ENCODE measurements at regions not wholly inside any gene's neighbourhood (a gene's known extent, or its start where the extent isn't known, plus 50 kb on each side); places are given as distances from the start of the nearest gene placed in this dataset.

- Histone ChIP-seq H3K27ac (no peak overlapping the region), H3K27me3 (no peaks in the 10 kb centered on the region), H3K4me3 (no peak overlapping the region), H3K4me1 (no peaks in the 10 kb centered on the region), H3K9me3 (no peaks in the 10 kb centered on the region), H3K36me3 (no peaks in the 10 kb centered on the region)
- TF ChIP-seq EP300 (IDR thresholded peaks at IDR 0.05) (no peak), CTCF (IDR thresholded peaks at IDR 0.05) (no peak), POLR2AphosphoS5 (IDR thresholded peaks at IDR 0.05) (no peak), POLR2A (IDR thresholded peaks at IDR 0.05) (no peak)
- 90 to 92% methylated on average over 1 of the region's 1 CpG for whole genome bisulfite sequencing, 2 donors
- no peak for DNase-seq
- intact Hi-C loops (cut with DNase I), result no loop called here
Measured at GRCh38 chr12:91846466-91847055, 299.1 kb downstream of the BTG1 start.

- intact Hi-C loops (cut with DNase I), result no loop called here
- TF ChIP-seq POLR2A (IDR thresholded peaks at IDR 0.05), result no peak
- no peak for TF ChIP-seq POLR2AphosphoS5 (IDR thresholded peaks at IDR 0.05)
- TF ChIP-seq EP300 (IDR thresholded peaks at IDR 0.05), result no peak
- no peak for TF ChIP-seq CTCF (IDR thresholded peaks at IDR 0.05)
- no peaks in the 10 kb centered on the region for H3K36me3 ChIP-seq
- no peak for DNase-seq
- no peak overlapping the region for H3K4me3 ChIP-seq
- no peaks in the 10 kb centered on the region for H3K4me1 ChIP-seq
- H3K9me3 ChIP-seq, result peaks cover 0 to 3% (median 0%) of the 10 kb centered on the region in 4 donors
- no peak overlapping the region for H3K27ac ChIP-seq
- H3K27me3 ChIP-seq, result no peaks in the 10 kb centered on the region
- WGBS, 2 donors, result 87 to 96% methylated on average over 1 of the region's 1 CpG
Measured at GRCh38 chr12:91845365-91845764, 300.3 kb downstream of the BTG1 start.

GRCh38 chr12:91841822-91842221 lies 303.8 kb downstream of the BTG1 start:
- no peak for DNase-seq
- H3K27me3 ChIP-seq, result no peaks in the 10 kb centered on the region
- no peak overlapping the region for H3K27ac ChIP-seq
- H3K4me1 ChIP-seq, result no peaks in the 10 kb centered on the region
- no peak overlapping the region for H3K4me3 ChIP-seq
- TF ChIP-seq EP300 (IDR thresholded peaks at IDR 0.05) (no peak), CTCF (IDR thresholded peaks at IDR 0.05) (no peak), POLR2A (IDR thresholded peaks at IDR 0.05) (no peak), POLR2AphosphoS5 (IDR thresholded peaks at IDR 0.05) (no peak)
- H3K9me3 ChIP-seq, result peaks cover 0 to 3% (median 0%) of the 10 kb centered on the region in 4 donors
- H3K36me3 ChIP-seq, result no peaks in the 10 kb centered on the region
- intact Hi-C loops (cut with DNase I), result no loop called here

- 97% methylated on average over 1 of the region's 1 CpG for WGBS, 2 donors
- TF ChIP-seq CTCF (IDR thresholded peaks at IDR 0.05), result no peak
- TF ChIP-seq POLR2AphosphoS5 (IDR thresholded peaks at IDR 0.05), result no peak
- no peak for TF ChIP-seq POLR2A (IDR thresholded peaks at IDR 0.05)
- no peak for TF ChIP-seq EP300 (IDR thresholded peaks at IDR 0.05)
- Histone ChIP-seq H3K27me3 (no peaks in the 10 kb centered on the region), H3K27ac (no peak overlapping the region), H3K9me3 (peaks cover 0 to 3% (median 0%) of the 10 kb centered on the region in 4 donors), H3K36me3 (no peaks in the 10 kb centered on the region), H3K4me1 (no peaks in the 10 kb centered on the region), H3K4me3 (no peak overlapping the region)
- intact Hi-C loops (cut with DNase I), result no loop called here
- no peak for DNase-seq
Measured at GRCh38 chr12:91836696-91837095, 308.9 kb downstream of the BTG1 start.

GRCh38 chr12:91836264-91836663 lies 309.4 kb downstream of the BTG1 start:
- Histone ChIP-seq H3K36me3 (no peaks in the 10 kb centered on the region), H3K4me3 (no peak overlapping the region), H3K4me1 (no peaks in the 10 kb centered on the region), H3K27me3 (no peaks in the 10 kb centered on the region), H3K9me3 (peaks cover 0 to 3% (median 0%) of the 10 kb centered on the region in 4 donors), H3K27ac (no peak overlapping the region)
- intact Hi-C loops (cut with DNase I), result no loop called here
- 79 to 91% methylated on average over 1 of the region's 1 CpG for WGBS, 2 donors
- DNase-seq, result no peak
- no peak for TF ChIP-seq POLR2A (IDR thresholded peaks at IDR 0.05)
- no peak for TF ChIP-seq CTCF (IDR thresholded peaks at IDR 0.05)
- no peak for TF ChIP-seq POLR2AphosphoS5 (IDR thresholded peaks at IDR 0.05)
- no peak for TF ChIP-seq EP300 (IDR thresholded peaks at IDR 0.05)

Data from sigmoid colon (tissue), 6 donors.